Mesothelial cell of epicardium (in vitro differentiated cells): ENCODE measurements at regions not wholly inside any gene's neighbourhood (a gene's known extent, or its start where the extent isn't known, plus 50 kb on each side); places are given as distances from the start of the nearest gene placed in this dataset.

Experiments used
- DNase-seq, 2 experiments: peaks; one replicate each; pipeline ENCODE4 v3.0.0; 2021; ENCODE audit warnings: low spot score in 2 of 2; ENCODE audit not compliant: unreplicated experiment in 2 of 2
- H3K27ac Mint-ChIP-seq: 2 replicates; pipeline ENCODE4 v1.8.0; 2021; ENCODE audit warnings: mixed read lengths
- H3K27me3 Mint-ChIP-seq: 2 replicates; pipeline ENCODE4 v1.8.0; 2021; ENCODE audit warnings: low read depth, mixed read lengths
- H3K36me3 Mint-ChIP-seq: 2 replicates; pipeline ENCODE4 v1.8.0; 2021; ENCODE audit warnings: mixed read lengths
- H3K4me1 Mint-ChIP-seq: 2 replicates; pipeline ENCODE4 v1.8.0; 2021; ENCODE audit warnings: mixed read lengths
- H3K4me3 Mint-ChIP-seq: 2 replicates; pipeline ENCODE4 v1.8.0; 2021; ENCODE audit warnings: mild to moderate bottlenecking, moderate library complexity, mixed read lengths
- H3K9me3 Mint-ChIP-seq: 2 replicates; pipeline ENCODE4 v1.8.0; 2021; ENCODE audit warnings: mixed read lengths
- TF ChIP-seq, protein P1 (sequence below): fragments of 200-600 bp; sonication (generic); IDR thresholded peaks from one replicate; pipeline ENCODE4 v1.5.0; 2021; ENCODE audit warnings: antibody characterized with exemption; ENCODE audit not compliant: unreplicated experiment

DNA sequence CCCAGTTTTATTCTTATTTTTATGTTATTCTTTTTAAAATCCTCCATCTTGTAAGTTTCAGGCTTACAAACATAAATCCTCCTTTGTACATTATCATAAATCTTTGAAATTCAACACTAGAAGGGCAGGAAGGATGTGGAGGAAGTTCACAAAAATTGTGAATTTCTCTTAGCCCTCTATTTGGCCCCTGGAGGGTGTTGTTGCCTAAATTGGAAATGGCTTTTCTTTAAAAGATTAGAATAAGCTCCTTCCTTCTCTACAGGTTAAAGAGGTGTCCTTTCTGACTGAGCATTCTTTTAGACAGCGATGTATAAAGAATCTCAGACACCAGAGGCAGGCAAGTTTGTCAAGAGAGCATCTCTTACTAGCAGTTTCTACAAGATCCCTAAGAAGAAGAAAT, 391.7 kb upstream of the OR4E1 start:
- peaks cover 3% of the 10 kb centered on the region for H3K4me1 Mint-ChIP-seq
- no peak overlapping the region for H3K27ac Mint-ChIP-seq
- no peak overlapping the region for H3K4me3 Mint-ChIP-seq
- peaks cover 3% of the 10 kb centered on the region for H3K9me3 Mint-ChIP-seq
- DNase-seq = no peak
- TF ChIP-seq, protein P1, sequence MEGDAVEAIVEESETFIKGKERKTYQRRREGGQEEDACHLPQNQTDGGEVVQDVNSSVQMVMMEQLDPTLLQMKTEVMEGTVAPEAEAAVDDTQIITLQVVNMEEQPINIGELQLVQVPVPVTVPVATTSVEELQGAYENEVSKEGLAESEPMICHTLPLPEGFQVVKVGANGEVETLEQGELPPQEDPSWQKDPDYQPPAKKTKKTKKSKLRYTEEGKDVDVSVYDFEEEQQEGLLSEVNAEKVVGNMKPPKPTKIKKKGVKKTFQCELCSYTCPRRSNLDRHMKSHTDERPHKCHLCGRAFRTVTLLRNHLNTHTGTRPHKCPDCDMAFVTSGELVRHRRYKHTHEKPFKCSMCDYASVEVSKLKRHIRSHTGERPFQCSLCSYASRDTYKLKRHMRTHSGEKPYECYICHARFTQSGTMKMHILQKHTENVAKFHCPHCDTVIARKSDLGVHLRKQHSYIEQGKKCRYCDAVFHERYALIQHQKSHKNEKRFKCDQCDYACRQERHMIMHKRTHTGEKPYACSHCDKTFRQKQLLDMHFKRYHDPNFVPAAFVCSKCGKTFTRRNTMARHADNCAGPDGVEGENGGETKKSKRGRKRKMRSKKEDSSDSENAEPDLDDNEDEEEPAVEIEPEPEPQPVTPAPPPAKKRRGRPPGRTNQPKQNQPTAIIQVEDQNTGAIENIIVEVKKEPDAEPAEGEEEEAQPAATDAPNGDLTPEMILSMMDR = no peak
- H3K27me3 Mint-ChIP-seq = peaks cover 54% of the 10 kb centered on the region
- no peaks in the 10 kb centered on the region for H3K36me3 Mint-ChIP-seq

- no peaks in the 10 kb centered on the region for H3K4me1 Mint-ChIP-seq
- no peak overlapping the region for H3K4me3 Mint-ChIP-seq
- no peak for DNase-seq
- no peaks in the 10 kb centered on the region for H3K36me3 Mint-ChIP-seq
- peaks cover 26% of the 10 kb centered on the region for H3K9me3 Mint-ChIP-seq
- H3K27me3 Mint-ChIP-seq = peaks cover 31% of the 10 kb centered on the region
- no peak overlapping the region for H3K27ac Mint-ChIP-seq
- TF ChIP-seq, protein P1 = no peak
Observed at GRCh38 chr14:22059201-22059600, 385.6 kb upstream of the OR4E1 start.

GRCh38 chr14:22052795-22053194, 379.2 kb upstream of the OR4E1 start:
- H3K27ac Mint-ChIP-seq = no peak overlapping the region
- no peaks in the 10 kb centered on the region for H3K36me3 Mint-ChIP-seq
- H3K4me1 Mint-ChIP-seq = peaks cover 4% of the 10 kb centered on the region
- peaks cover 6% of the 10 kb centered on the region for H3K9me3 Mint-ChIP-seq
- TF ChIP-seq, protein P1 = no peak
- DNase-seq = no peak
- no peak overlapping the region for H3K4me3 Mint-ChIP-seq
- H3K27me3 Mint-ChIP-seq = peaks cover 49% of the 10 kb centered on the region

DNA sequence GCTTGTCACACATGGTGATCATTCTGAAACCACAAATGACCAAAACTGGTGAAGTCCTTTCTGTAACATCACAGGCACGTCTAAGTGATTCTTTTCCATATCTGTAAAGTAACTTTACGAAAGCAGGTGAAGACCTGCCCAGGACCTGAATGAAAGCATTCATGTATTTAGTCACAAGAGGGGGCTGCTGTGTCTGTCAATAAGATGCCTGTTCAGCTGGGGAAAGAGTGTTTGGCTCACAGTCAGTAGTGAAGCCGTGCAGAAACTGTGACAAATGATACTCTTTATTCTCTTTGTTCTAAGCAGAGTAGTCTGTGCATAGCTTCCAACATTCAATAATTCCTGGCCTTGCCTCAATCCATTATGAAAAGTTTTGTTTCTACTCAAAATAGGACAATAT, 373.5 kb upstream of the OR4E1 start:
- TF ChIP-seq, protein P1 = no peak
- no peak overlapping the region for H3K4me3 Mint-ChIP-seq
- H3K4me1 Mint-ChIP-seq = peaks cover 4% of the 10 kb centered on the region
- H3K27ac Mint-ChIP-seq = no peak overlapping the region
- peaks cover 45% of the 10 kb centered on the region for H3K27me3 Mint-ChIP-seq
- H3K9me3 Mint-ChIP-seq = no peaks in the 10 kb centered on the region
- H3K36me3 Mint-ChIP-seq = no peaks in the 10 kb centered on the region
- DNase-seq = no peak

- Mint-ChIP-seq H3K27me3 (peaks cover 53% of the 10 kb centered on the region), H3K4me1 (peaks cover 3% of the 10 kb centered on the region), H3K4me3 (no peak overlapping the region), H3K27ac (no peak overlapping the region), H3K9me3 (no peaks in the 10 kb centered on the region), H3K36me3 (no peaks in the 10 kb centered on the region)
- TF ChIP-seq, protein P1 = no peak
- DNase-seq = no peak
Observed at GRCh38 chr14:22046063-22046462, 372.4 kb upstream of the OR4E1 start.

DNA sequence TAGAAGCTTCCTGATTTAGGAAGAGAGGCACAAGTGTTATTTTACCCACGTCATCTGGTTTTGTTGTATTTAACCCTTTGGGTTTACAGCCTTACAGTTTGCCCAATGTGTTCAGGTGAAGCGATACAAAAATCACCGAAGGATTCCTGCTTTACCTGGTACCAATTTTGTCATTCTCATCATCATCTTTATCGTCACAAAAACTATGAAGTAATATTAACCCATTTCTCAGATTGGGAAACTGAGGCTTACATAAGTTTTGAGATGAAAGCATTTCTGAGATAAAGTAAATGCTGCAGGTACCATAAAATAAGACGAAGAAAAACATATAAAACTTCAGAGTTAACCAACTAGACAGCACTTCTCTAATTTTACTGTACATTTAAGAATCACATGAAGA, 370.6 kb upstream of the OR4E1 start:
- TF ChIP-seq, protein P1 = no peak
- no peak for DNase-seq
- Mint-ChIP-seq H3K9me3 (no peaks in the 10 kb centered on the region), H3K27me3 (peaks cover 52% of the 10 kb centered on the region), H3K36me3 (no peaks in the 10 kb centered on the region), H3K27ac (no peak overlapping the region), H3K4me3 (no peak overlapping the region), H3K4me1 (peaks cover 3% of the 10 kb centered on the region)
